ENCODE measurements at regions not wholly inside any gene's neighbourhood (a gene's known extent, or its start where the extent isn't known, plus 50 kb on each side); places are given as distances from the start of the nearest gene placed in this dataset.
"Not testable (repeated sequence)": the region's sequence is repeated elsewhere in the genome, so short reads cannot be mapped to it uniquely, and the experiment has no call there.

DNA sequence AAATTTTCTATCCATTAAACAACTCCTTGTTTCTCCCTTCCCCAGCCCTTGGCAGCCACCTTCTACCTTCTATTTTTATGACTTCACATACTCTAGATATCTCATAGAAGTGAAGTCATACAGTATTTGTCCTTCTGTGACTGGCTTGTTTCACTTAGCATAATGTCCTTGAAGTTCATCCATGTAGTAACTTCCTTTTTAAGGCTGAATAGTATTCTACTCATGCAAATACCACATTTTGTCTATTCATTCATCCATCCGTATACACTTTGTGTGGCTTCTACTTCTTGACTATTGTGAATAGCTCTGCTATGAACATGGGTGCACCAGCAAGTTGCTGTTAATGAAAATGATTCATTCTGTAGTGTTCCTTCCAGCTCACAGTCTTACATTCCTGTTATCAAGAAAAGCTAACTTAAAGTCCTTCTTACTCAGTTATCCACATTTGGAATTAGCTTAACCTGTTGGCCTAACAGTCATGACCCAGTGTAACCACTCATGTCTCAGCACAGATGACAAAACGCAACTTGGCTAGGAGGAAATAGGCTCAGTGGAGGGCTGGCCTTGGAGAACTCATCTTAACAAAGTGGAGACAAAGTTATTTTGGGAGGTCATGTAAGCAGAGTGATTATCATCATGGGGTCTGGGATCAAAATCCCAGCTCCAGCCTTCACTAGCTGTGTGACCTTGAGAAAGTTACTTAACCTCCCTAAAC, 129.7 kb upstream of the MAP3K1 start:
- no peak for DNase-seq

GRCh38 chr5:56684159-56684558, 131.2 kb upstream of the MAP3K1 start:
- no peak for DNase-seq

DNA sequence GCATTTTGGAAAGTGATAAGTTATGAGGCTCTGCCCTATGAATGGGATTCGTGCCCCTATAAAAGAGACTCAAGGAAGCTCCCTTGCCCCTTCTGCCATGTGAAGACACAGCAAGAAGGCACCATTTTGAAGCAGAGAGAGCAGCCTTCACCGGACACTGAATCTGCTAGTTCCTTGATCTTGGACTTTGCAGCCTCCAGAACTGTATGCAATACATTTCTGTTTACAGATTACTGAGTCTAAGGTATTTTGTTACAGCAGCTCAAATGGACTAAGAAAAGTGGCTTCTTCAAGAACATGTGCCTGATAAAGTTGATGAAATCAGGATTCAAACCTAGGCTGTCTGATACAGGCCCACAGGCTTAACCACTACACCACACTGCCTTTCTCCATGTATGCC, 131.6 kb upstream of the MAP3K1 start:
- DNase-seq, result no peak

DNA sequence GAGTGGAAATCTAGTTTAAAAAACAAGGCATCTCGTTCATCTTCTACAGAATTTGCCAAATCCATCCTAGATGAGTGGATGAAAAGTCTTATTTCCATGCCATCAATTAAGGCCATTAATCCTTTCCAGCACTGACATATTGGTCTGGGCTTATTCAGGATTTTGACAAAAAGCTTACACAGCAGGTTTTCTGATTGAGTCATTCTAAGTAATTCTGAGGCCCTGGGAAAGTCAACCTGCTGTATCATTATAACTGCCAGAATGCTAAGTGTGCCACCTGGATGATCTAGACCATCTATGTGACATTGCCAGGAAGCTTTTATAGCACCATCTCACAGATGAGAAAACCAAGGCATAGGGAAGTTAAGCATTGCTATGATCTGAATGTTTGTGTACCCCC, 132.1 kb upstream of the MAP3K1 start:
- no peak for DNase-seq

DNA sequence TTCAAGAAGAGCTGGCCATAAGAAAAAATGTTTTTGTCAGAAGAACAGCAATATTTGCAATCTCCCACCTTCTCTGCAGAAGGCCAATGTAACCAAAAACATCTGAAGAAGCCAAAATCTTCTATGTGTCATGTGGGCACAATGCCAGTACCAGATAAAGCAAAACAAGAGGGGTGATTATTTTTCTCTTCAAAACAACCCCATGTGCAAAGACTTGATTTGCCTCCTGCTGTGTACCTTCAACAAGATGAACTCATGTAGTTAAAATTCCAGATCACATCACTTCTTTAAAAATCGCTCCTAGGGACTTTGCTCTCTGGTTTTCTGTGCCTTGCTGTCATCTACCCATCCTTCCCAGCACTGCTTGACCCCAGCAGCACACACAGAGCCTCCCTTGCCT, 134.0 kb upstream of the MAP3K1 start:
- no peak for DNase-seq

DNA sequence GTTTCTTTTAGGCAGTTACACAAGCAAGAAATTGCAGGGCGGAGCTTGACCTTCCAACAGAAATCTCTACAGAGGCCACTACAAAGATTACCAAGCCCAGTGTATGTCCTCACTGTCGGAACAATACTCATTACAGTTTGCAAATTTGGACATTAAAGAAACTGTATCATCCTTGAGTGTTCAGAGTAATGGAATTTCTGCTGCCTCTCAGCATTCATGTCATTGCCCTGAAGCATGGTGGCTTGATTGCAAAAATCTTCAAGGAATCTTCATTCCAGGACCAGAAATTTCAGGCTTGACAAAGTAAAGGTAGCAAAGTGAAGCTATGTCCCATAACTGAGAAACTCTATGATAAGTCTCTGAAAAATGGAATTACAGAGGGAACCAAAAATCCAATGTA, 134.6 kb upstream of the MAP3K1 start:
- no peak for DNase-seq

DNA sequence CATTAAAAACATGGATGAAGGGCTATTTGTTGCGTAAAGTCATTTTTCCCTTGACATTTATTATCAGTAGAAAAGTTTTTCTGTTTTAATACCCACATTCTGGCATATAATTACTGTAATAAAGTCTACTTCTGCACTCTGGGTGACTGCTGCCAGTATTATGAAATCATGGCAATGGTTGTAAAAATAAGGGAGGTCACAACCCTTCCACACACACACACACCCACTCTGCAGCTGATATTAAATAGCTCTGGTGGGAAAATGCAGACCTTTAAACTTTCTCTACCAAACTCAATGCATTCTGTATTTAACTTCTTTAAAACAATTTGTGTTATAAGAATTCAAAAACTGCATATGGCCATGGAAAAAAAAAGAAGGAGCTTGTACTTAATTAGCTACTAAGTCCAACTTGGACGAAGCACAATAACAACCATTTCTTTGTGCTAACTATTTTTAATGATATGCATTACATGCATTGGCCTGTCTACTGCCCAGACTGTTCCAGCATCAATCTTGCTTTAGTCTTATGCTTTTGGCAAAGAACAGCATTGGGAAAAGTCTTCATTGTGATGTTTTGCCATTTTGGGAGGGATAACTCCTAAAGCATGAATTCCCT, 137.6 kb upstream of the MAP3K1 start:
- no peak for DNase-seq

DNA sequence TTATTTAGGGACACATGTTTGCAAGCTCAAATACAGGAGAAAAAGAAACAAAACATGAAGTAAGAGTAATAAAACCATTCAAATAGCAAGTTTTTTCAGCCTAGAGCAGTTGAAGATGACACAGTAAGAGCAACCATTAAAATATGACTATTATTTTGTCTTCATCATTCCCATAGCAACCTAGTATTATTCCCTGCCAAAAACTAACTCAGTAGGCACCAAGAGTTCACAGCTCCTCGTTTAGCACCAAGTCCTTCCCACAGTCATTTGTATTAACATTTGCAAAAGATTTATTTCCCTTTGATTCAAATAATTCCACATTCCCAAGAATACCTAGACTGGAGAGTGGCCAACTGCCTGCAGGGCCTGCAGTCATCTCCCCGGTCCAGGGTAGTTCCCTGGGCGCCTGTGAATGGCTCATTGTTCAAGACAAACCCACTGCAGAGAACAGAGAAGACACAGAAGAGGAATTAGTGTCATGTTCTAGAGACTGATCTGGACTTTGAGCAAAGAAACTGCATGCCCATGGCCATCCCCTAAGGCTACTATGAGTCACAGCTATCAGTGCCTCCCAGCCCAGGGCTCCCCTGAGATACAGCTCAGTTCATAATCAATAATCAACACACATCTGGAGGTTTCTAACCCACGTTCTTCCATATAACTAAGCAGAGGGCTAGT, 139.1 kb upstream of the MAP3K1 start:
- no peak for DNase-seq

DNA sequence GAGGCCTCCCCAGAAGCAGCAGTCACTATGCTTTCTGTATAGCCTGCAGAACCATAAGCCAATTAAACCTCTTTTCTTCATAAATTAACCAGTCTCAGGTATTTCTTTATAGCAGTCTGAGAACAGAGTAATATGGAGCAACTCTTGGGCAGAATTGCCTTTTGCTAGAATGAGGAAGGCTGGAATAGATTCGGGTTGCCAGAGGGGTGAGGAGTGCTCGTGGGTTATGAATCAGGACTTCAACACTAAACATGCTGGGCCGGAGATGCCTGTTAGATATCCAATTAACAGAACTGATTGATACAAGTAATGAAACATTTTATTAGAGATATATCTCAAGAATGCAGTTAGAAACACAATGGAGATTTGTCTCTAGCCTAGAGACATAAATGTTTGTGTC, 140.9 kb upstream of the MAP3K1 start:
- DNase-seq, result no peak

GRCh38 chr5:56673171-56673570, 142.2 kb upstream of the MAP3K1 start:
- DNase-seq, result no peak

GRCh38 chr5:56671571-56671970, 143.8 kb upstream of the MAP3K1 start:
- DNase-seq, result no peak

GRCh38 chr5:56670916-56671315, 144.4 kb upstream of the MAP3K1 start:
- DNase-seq, result no peak

DNA sequence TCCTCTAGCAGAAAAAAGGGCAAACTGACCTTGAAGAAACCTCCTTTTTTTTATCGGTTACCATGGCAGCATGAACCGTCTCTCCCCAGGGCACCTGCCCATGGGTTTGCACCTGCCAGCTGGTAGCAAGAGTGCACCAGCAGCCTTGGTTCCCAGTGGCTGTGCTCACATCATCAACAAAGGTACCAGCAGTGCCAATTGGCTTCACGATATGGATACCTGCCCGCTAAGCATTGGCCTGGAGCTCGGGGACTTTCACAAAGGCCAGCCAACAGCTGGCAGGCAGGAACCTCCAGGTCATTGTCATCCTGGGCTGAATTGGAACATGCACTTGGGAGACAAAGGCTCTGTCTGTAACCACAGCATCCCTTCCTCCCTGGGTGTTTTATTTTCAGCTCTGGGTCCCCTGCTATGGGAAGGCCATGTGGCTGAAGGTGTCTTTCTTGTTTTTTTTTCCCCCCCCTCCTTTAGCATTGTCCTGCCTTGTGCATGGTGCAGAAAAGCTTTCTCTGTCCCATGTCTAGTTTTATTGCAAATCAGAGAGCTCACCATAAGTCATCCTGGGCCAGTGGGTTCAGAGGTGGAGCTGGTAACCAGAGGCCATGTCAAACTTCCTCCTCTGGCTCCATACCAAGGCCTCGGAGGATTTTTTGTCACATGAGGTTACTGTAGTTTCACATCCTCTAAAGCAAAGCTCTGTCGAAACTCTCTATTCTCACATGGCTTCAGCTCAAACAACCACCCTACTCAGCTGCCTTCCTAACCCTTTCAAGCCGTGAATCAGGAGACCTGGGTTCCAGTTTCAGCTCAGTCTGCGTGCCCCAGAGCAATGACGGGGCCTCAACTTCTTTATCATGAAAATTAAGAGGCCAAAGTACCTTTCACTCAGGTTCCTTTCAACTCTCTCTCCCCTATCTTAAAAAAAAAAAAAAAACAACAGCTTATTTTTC, 145.5 kb upstream of the MAP3K1 start:
- DNase-seq, result peak; percentile 72

DNA sequence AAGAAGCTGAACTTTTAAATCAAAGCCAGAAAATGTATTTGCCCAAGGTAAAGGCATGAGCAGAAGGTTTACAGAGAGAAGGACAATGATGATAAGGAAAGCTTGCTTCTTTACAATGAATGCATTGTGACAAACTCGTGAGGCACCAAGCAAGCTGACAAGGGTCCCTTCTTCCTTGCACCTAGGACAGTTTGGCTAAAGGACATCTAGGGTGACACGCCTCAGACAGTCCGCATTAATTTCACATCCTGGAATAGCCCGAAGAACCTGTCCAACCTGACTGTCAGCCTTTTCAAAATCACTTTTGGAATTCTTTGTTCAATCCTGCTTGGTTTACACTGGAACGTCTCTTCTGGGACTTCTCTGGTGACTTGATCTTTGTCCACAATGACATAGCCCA, 146.4 kb upstream of the MAP3K1 start:
- no peak for DNase-seq

DNA sequence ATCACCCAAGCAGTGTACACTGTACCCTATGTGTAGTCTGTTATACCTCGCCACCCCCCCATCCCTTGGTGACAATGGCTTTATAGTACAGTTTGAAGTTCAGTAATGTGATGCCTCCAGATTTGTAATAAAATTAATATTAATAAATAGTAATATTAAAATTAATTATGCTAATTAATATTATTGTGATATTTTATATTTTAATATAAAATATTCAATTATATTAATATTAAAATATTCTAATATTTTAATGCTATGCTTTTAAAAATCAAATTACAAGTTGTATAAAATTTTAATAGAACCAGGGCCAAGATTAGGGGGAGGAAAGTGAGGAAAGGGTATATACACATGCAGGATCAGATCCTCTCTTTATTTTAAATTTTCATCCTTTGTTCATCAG, 147.7 kb upstream of the MAP3K1 start:
- DNase-seq, result no peak

DNA sequence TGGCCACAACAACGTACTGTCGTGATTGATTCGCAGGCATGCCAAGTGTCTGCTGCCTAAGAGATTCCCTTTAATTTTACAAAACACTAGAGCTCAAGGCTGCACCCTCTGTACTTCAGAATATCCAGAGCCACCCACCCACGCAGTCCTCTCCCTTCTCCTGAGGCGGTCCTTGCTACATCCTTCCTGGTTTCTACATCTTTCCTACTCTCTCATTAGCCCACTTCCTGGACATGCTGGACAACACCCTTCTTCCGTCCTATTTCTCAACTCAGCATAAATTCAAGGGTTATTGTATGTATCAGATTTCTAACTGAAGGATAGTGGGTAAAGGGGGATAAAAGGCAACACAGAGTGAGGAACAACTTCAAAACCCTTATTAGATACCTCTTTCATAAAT, 148.4 kb upstream of the MAP3K1 start:
- no peak for DNase-seq

DNA sequence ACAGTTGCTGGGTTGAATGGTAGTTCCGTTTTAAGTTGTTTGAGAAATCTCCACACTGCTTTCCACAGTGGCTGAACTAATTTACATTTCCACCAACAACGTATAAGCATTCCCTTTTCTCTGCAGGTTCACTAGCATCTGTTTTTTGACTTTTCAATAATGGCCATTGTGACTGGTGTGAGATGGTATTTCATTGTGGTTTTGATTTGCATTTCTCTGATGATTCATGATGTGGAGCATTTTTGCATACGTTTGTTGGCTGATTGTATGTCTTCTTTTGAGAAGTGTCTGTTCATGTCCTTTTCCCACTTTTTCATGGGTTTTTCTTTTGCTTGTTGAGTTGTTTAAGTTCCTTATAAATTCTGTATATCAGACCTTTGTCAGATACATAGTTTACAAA, 150.2 kb upstream of the MAP3K1 start:
- DNase-seq, result not testable (repeated sequence)

- no peak for DNase-seq
Observed at GRCh38 chr5:56664025-56664424, 151.3 kb upstream of the MAP3K1 start.

DNA sequence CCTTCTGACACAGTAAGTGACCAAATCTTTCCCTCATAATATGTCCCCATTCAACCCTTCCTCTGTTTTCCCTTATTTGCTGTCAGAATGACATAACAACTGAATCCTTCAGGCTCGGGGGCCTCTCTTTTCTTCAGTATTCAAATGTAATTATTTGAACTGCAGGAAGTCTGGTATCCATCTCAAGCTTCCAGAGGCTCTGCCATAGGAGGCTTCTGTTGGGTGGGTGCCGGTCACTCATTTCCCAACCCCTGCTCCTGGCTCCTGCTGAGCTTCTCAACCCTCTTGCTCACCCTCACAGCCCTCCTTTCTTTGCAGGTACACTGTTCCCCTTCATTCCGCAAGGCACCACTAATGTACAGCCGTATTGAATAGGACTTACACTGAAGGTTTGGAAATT, 151.8 kb upstream of the MAP3K1 start:
- no peak for DNase-seq

- no peak for DNase-seq
Observed at GRCh38 chr5:56662893-56663292, 152.5 kb upstream of the MAP3K1 start.

DNA sequence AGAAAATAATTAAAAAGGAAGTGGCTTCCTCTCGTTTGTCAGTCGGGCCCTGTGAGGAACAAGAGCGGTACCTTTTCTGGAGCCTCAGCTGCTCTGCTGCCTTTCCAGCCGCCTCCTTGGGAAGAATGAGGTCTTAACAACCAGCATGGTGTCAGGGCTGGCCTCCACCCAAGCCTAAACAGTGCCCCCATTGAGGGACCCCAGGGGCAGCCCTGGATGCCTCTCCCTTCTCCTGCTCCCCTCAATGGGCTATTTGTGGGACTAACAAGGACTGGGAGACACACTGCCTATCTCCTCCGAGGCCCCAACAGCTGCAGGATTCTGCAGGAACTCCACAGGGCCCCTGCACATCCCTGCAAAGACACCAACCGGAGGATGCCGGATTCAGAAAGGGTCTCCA, 155.4 kb upstream of the MAP3K1 start:
- no peak for DNase-seq

GRCh38 chr5:56658972-56659371, 156.4 kb upstream of the MAP3K1 start:
- no peak for DNase-seq

Data from NCI-H1105 treated with DMSO at 0.1 percent for 48 hours (cell line).